Hematopoietic multipotent progenitor cell treated with erythropoietin and hydrocortisone succinate and interleukin-3 and kit ligand, for 6 days (in vitro differentiated cells): ENCODE measurements at regions not wholly inside any gene's neighbourhood (a gene's known extent, or its start where the extent isn't known, plus 50 kb on each side); places are given as distances from the start of the nearest gene placed in this dataset.

Experiments used
- DNase-seq: peaks from one replicate; pipeline ENCODE4 v3.0.0-alpha.2; 2015

- DNase-seq, result no peak
Measured at GRCh38 chr10:120386896-120387295, 70.1 kb upstream of the PLPP4 start.

- no peak for DNase-seq
Measured at GRCh38 chr10:120387326-120387725, 69.7 kb upstream of the PLPP4 start.

GRCh38 chr10:120392245-120392644, 64.8 kb upstream of the PLPP4 start:
- no peak for DNase-seq

GRCh38 chr10:120392671-120393079, 64.4 kb upstream of the PLPP4 start:
- no peak for DNase-seq

GRCh38 chr10:120394446-120394845, 62.6 kb upstream of the PLPP4 start:
- DNase-seq, result no peak

GRCh38 chr10:120396228-120396627, 60.8 kb upstream of the PLPP4 start:
- no peak for DNase-seq

- DNase-seq, result no peak
Measured at GRCh38 chr10:120398180-120398579, 58.8 kb upstream of the PLPP4 start.

- no peak for DNase-seq
Measured at GRCh38 chr10:120400601-120401000, 56.4 kb upstream of the PLPP4 start.

GRCh38 chr10:120402147-120402766, 54.8 kb upstream of the PLPP4 start:
- DNase-seq, result no peak

- no peak for DNase-seq
Measured at GRCh38 chr10:120403109-120403508, 53.9 kb upstream of the PLPP4 start.

GRCh38 chr10:120406376-120406775, 50.7 kb upstream of the PLPP4 start:
- DNase-seq, result no peak
